HK-2 (cell line): ENCODE measurements at regions not wholly inside any gene's neighbourhood (a gene's known extent, or its start where the extent isn't known, plus 50 kb on each side); places are given as distances from the start of the nearest gene placed in this dataset.
A peak's percentile ranks its signal among the peaks of the same experiment; 100 is the strongest.

ENCODE experiments used
- DNase-seq: peaks from one replicate; pipeline ENCODE4 v3.0.0-alpha.2; 2018; ENCODE audit not compliant: unreplicated experiment

DNA sequence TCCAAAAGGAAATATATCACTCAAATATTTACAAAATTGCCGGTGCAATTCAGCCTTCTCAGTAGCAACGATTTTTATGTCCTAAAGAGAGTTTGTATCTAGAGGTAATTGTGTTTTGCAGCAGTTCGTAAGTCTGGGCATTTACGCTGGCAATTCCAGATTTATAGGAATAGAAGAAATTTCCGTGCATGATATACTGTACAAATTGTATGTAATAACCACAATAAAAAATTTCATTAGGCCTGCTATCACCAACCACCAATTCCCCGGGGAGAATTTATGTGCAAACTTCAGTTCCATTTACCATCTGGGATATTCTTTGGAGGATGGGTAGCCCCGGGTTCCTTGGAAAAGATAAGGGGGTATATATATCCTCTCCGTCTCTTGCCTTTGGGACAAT lies 401.5 kb downstream of the TMEM114 start:
- DNase-seq, result no peak

DNA sequence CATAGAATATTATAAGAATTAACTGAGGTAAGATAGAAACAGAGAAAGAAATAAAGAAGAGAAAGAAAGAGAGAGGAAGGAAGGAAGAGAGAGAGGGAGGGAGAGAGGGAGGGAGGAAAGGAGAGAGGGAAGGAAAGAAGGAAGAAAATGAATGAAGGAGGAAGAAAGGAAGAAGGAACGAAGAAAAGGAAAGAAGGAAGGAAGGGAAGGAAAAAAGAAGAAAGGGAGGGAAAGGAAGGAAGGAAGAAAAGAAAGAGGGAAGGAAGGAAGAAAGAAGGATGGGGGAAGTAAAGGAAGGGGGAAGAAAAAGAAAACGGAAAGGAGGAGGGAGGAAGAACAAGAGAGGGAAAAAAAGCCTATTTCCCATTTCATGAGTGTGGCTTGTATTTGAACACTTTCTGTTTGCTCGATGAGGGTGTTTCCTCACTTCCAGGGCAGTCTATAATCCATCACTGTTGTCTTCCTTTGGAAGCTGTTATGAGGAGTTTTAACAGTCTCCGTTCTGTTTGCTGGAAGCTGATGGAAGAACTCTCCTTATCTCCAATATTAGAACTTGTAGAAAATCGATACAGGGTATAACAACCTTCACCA lies 402.4 kb downstream of the TMEM114 start:
- no peak for DNase-seq

- DNase-seq, result no peak
Observed at GRCh38 chr16:8184854-8185253, 405.5 kb downstream of the TMEM114 start.

DNA sequence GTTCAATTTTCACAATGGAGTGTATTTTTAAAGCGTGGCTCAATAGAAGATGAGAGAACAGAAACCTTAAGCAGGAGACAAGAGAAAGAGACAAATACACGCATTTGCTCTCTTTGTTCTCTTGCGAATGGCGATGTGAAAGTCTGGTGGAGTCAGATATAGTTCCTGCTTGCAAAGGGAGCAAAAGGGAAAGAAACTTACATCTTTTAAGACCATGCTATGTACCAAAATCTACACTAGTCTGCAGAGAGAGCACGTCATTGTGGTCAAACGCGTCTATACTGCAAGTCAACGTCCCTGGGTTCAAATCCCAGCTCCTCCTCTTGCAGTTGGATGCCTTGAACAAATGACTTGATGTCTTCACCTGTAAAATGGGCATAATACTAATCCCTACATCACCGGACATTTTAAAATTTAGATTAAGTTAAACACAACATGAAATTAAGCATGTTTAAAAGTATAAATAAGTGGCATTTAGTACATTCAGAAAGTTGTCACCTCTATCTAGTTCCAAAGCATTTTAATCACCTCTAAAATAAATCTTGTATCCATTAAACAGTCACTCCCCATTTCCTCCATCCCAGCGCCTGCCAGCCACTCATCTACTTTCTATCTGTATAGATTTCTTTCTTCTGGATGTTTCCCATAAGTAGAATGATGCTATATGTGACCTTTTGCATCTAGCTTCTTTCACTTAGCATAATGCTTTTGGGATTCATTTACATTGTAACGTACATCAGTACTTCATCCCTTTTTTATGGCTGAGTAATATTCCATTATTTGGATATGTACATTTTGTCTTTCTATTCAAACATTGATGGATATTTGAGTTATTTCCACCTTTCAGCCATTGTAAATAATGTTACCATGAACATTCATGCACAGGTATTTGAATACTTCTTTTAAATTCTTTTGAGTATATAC lies 406.9 kb downstream of the TMEM114 start:
- no peak for DNase-seq

GRCh38 chr16:8182761-8183160 lies 407.6 kb downstream of the TMEM114 start:
- DNase-seq, result no peak

- no peak for DNase-seq
Observed at GRCh38 chr16:8179615-8180014, 410.7 kb downstream of the TMEM114 start.

DNA sequence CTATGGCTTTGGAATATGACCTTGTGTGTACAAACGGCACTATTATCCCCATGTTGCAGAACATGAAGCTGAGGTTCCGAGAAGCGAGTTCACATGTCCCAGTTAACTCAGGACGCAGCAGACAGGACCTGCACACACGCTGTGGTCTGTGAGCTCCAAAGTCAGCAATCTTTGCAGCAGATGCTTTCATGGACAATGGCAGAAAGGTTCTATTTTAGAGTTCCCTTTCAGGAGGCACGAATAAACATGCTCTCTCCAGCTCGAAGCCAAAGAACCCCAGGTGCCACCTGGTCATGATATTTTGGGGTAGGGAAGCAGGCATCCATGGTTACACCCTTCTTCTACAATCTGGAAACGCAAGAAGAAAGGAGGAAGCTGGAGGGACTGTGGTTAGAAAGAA lies 412.0 kb downstream of the TMEM114 start:
- DNase-seq, result no peak

DNA sequence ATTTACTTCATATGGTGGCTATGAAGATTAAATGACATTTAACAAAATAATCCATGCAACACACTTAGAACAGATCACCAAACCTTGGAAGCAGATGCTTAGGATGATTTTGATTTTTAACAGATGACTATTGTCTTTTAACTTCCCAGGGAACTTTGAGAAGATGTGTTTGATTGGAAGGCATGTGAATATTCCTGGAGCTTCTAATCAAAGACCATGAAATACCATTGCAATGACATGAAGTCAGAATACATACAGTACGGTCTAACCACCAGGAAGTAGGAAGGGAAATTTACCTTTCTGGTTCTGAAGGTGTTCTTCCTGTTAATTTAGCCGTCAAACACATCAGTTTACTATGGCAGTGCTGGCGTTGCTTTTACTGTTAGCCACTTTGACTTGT lies 414.9 kb downstream of the TMEM114 start:
- no peak for DNase-seq

GRCh38 chr16:8173111-8173644 lies 417.1 kb downstream of the TMEM114 start:
- peak; percentile 61 for DNase-seq

- DNase-seq, result no peak
Observed at GRCh38 chr16:8172551-8172950, 417.8 kb downstream of the TMEM114 start.

DNA sequence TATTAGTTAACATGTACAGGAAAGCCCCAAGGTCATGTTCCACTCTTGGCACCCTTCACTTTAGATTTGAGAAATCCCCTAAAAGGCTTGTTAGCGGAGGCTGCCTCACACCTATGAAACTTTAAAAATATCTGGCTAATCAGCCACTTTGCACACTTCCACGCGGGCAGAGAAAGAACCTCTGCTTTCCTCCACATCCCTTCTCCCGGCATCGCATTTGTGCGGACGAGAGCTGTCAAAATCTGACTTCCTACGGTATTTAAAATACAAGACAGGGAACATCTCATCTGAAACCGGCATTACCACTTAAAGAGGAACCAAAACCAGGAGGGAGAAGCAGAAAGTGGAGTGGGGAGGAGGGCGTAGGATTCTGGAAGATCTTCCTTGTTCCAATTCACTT lies 422.3 kb downstream of the TMEM114 start:
- no peak for DNase-seq

GRCh38 chr16:8167436-8167835 lies 422.9 kb downstream of the TMEM114 start:
- DNase-seq, result no peak

DNA sequence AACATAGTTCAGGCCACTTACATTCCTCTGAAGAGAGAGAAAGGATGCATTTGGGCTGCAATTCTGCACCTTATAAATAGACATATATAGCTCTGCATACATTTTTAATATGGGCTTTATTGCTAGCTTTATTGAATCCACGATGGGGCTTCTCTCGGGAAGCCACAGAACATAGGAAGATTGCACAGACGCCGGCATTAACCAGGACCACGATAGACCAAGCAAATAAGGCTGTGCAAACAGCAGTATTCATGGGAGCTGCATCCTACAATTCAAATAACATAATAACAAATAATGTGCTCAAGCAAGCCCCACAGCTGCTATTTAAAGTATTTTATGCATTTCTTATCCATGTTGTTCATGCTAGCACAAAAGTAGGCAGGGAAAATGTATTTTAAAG lies 432.3 kb downstream of the TMEM114 start:
- no peak for DNase-seq

DNA sequence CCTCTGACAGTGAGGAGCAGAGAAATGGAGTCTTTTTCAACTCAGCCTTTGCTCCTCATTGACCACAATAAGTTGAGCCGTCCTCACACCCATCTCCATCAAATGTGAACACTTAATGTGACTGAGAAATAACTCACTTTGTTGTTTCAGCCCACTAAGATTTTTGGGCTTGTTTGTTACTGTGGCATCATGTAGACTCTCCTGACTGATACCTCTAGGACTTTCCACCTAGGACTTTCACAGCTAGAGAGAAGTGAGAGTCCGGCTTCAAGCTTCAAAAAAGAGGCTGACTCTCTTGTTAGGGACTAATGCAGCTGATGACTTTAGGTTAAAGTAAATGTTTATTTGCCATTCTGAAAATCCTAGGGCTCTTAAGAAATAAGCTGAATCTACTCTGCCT lies 435.0 kb downstream of the TMEM114 start:
- no peak for DNase-seq

- DNase-seq, result no peak
Observed at GRCh38 chr16:8146256-8147012, 443.9 kb downstream of the TMEM114 start.

- no peak for DNase-seq
Observed at GRCh38 chr16:8138666-8139065, 451.6 kb downstream of the TMEM114 start.

DNA sequence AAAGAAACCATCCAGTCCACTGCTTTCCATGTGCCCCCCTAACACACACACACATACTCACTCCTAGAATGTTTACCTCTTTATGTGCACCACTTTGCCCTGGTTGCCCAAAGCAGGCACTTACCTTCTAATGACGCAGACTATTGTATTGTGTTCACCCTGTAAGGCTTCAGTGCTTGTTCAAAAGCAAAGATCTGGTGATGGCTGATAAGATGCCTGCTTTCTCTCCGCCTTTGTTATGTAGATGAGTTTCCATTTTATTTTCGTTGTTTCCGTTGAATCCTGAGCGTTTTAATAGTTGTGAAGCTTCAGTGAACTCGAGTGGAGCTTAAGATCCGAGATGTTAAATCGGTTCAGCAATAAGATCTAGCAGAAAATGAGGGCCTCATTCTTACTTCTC lies 452.7 kb downstream of the TMEM114 start:
- DNase-seq, result no peak

DNA sequence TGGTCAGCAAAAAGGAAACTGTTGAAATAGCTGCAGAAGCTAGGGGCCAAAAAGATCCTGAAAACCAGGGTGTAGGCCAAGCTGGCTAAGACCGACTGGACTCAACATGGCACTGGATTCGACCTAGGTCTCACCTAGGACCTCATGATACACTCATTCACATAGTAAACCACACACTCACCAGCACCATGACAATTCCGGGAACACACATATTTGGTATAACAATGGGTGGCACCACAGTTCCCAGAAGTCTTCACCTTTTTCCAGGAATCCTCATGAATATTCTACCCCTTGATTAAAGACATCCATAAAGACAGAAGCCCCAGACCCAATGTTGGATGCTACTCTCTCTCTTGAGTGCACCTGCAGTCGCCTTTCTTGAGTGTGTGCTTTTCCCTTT lies 460.1 kb downstream of the TMEM114 start:
- no peak for DNase-seq

DNA sequence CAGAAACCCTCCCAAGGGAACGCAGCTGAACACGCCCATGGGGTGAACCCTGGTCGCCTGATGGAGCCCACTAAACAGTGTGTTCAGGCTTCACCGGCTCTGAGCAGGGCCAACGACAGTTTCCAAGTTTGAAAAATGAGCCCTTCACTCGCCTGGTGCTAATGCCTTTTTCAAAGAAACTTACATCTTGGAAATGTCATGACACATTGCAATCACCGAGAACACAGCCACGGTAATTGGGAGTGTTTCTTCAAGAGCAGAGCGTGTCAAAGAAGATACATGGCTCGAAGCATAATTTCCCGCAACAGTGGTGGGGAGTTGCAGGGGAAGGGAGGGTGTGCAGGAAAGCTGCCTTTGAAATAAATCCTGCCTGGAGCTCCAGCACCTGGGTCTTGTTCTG lies 463.2 kb downstream of the TMEM114 start:
- DNase-seq, result no peak

DNA sequence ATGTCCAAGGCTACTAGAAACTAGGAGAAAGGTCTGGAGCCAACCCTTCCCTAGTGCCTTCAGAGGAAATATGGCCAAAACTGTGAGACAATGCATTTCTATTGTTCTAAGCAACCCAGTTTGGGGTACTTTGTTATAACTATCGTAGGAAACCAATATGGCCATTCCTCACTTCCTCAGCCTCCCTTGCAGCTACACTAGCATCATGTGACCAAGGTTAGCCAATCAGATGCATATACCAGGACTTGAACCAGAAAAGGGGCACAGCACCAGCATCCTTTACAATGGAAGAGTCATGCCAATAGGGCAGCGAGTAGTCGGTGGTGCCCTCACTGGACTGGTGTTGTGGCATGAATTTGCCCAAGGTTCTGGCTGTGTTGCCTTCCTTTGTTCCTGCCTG lies 464.0 kb downstream of the TMEM114 start:
- DNase-seq, result no peak

GRCh38 chr16:8120001-8120400 lies 470.3 kb downstream of the TMEM114 start:
- no peak for DNase-seq

- DNase-seq, result no peak
Observed at GRCh38 chr16:8115814-8116213, 474.5 kb downstream of the TMEM114 start.
